Right forelimb (tissue), 1 donor: ENCODE measurements at regions not wholly inside any gene's neighbourhood (a gene's known extent, or its start where the extent isn't known, plus 50 kb on each side); places are given as distances from the start of the nearest gene placed in this dataset.

ENCODE experiments used
- DNase-seq: peaks from one replicate; pipeline ENCODE4 v3.0.0-alpha.2; 2018

- no peak for DNase-seq
Measured at GRCh38 chr6:40973304-40973703, 65.7 kb downstream of the UNC5CL start.

- no peak for DNase-seq
Measured at GRCh38 chr6:40972814-40973213, 66.2 kb downstream of the UNC5CL start.

GRCh38 chr6:40972190-40972589, 66.8 kb downstream of the UNC5CL start:
- no peak for DNase-seq

DNA sequence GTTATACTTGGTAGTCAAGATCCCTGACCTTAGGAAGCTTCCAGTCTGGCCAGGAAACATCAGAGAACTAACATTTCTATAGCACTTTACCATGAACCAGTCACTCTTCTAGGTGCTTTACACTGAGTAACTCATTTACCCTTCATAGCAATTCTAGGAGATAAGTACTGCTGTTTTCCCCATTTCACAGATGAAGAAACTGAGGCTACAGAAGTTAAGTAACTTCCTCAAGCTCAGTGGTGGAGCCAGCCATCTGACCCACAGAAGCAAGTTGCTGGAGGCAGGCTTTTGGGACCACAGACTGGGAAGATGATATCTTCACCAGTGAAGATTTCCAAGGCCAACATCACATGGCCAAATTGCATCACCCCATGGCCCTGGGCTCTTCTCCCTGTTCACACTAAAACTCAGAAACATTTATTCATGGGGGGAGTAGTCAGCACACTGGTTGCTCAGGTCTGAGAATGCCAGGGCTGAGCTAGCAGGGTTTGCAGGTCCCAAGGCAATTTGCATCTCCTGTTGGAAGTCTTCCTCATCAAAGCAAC, 70.3 kb downstream of the UNC5CL start:
- no peak for DNase-seq

GRCh38 chr6:40966860-40967259, 72.2 kb downstream of the UNC5CL start:
- no peak for DNase-seq

DNA sequence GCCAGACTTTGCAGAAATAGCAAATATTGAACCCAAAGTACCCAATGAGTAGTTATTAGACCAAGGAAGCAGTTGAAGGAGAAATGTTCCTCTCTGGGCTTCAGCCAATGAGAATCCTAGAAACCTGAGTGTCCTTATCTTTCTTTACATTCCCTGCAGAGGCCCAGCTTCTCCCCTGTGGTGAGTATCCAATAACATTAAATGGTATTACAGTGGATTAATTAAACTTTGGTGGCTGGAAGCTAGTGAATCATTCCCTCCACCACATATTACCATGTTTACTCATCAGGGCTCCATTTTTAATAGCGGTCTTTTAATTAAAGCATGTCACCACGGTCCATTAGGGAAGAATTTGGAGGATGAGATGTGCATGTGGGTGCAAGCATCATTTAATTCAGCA, 74.0 kb downstream of the UNC5CL start:
- DNase-seq, result no peak

DNA sequence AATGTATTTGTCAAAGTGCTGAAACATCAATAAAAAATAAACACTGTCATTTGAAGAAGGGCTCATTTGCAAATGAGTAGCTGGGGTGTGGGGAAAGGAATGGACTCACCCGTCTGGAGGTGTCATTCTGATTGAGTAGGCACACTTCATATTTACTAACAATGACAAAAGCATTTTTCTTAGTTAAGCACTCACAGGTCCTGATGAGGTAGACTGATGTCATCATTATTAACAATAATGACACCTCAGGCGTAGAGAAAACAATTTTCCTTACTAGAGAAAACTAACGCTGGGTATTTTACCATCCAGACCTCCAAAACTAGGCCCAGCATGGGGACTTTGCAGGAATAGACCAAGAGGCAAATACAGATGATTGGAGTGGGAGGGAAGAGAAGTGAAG, 76.0 kb downstream of the UNC5CL start:
- DNase-seq, result no peak

DNA sequence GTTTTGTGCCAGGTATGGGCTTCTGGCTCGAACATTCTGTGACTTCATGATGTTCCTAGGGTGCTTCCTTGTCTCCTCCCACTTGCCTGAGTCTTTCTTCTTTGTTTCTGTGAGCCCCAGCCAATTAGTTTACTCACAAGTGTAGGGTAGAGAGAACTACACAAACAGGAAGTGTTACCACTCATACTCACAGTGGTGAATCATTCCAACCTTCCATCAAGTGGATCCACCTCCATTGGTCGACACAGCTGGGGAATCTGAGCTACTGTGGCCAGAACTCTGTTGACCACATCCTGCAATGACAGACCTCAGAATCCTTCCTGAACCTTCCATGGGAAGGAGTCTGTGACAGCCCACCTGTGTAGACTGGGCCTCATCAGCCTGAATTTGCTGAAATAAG, 76.8 kb downstream of the UNC5CL start:
- DNase-seq, result no peak

GRCh38 chr6:40961831-40962230, 77.2 kb downstream of the UNC5CL start:
- DNase-seq, result no peak

- DNase-seq, result no peak
Measured at GRCh38 chr6:40960742-40961430, 78.1 kb downstream of the UNC5CL start.

GRCh38 chr6:40959781-40960327, 79.2 kb downstream of the UNC5CL start:
- DNase-seq, result no peak

GRCh38 chr6:40958738-40959137, 80.3 kb downstream of the UNC5CL start:
- DNase-seq, result no peak

DNA sequence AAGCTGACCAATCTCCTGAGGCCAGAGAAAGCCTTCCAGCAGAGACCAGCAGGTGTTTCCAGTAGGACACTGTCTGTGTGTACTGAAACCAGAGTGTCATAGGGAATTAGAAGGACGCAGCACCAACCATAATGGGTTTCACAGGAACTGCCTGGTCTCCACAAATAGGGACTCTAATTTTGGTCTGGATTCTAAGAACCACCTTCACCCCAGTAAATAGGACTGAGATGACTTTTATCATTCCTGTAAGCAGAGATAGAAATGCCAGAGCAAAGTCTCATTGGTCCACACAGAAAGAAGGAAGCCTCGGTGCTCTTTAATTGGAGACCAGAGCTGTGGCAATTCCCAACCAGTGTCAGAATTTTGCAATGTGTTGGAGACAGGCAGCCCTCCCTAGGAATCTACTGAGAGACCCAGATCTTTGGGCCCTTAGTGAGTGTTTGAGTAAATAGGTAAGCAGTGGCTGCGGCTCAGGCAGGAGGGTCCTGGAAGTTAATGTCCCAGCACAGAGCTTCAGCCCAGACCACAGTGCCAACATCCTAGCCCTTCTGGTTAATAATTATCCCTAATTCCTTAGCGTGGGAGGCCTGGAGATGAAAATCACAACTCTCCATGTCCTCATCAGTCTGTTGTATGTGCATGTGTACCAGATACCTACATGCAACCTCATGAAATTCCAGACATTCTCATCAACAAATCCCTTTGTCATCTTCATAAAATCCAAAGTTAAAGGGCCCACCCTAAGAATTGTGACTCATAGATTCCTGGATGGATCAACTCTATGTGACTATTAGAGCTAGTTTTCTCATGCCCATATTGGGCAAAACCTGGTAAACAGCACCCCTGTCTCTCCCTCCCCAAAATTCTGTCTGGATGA, 81.2 kb downstream of the UNC5CL start:
- no peak for DNase-seq

DNA sequence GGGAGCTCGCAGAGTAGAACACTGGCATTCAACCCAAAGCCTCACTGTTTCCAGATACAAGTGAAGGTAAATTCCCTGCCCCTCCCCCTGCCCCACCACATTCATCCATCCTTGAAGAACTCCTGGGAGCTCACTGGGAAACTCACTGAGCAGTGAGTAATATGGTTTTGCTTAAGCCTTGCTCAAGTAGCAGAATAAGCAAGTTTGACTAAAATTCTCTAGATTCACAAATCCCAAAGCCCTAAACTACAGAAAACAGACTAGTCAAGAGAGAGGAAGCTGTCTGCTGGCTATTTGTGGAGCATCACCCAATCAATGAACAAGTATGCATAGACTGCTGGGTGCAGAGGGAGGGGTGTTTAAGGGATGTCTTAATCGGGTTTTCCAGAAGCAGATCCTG, 82.1 kb downstream of the UNC5CL start:
- no peak for DNase-seq

DNA sequence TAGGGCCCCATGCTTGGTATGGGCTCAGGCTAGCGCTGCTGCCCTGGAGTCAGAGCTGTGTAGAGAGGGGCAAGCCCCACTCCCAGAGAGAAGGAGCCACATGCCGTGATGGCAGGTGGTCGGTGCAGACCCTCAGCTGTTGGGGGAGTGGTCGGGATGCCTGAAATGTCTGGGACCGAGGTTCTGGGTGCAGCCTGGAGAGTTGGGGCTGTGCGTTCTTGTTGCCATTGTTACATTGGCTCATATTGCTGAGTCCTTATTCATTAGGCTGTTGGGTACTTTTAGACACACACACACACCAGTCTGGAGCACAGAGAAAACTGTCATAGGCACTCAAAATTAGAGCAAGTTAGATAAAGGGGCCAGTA, 83.9 kb downstream of the UNC5CL start:
- DNase-seq, result no peak

DNA sequence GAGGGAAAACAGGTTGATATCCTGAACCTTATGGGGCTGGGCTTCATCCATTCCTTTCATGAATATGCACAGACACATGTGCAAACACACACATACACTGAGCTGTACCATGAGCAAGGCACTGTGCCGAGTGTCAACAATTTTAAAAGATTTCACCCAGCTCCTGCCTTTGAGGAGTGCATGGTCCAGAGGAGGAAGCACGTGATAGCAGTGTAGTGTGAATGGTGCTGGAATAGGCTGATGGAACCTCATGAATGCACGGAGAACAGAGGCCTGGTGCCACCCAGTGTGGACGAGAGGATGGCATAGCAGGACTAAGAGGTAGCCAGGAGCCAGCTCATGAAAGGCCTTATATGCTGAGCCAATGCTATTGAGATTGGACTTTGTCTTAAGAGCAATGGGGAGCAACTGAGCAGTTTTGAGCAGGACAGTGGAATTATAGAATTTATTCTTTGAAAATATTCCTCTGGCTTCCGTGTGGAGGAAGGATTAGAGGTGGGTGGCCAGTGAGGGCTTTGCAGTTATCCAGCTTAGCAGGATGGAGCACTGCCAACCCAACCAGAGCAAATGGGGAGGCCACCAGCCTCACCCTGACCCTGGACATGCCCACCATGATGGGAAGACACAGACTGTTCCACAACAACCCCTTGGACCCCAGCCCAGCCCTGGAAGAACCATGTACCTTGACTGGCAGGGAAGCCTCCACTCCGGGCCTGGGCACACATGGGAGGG, 84.4 kb downstream of the UNC5CL start:
- no peak for DNase-seq

GRCh38 chr6:40953486-40953885, 85.5 kb downstream of the UNC5CL start:
- DNase-seq, result no peak

- DNase-seq, result no peak
Measured at GRCh38 chr6:40950986-40951698, 87.9 kb downstream of the UNC5CL start.

DNA sequence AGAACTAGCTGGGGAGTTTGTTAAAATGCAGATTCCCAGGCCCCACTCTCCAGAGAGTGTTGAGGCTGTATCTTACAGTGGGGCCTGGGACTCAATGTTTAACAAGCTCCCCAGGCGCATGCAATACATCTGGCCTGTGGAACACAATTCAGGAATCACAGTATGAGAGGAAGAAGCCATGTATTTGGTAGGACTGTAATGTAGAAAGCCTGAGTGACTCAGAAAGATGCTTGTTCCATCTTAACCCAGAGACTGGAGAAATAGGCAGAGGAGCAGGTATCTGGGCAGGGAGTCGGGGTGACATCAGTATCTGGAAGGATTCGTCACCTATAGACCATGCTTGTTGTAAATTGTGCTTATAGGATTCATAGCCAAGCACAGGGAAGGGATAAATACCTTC, 90.5 kb downstream of the UNC5CL start:
- DNase-seq, result no peak

GRCh38 chr6:40947876-40948526, 91.0 kb downstream of the UNC5CL start:
- DNase-seq, result no peak

GRCh38 chr6:40946738-40947301, 92.2 kb downstream of the UNC5CL start:
- no peak for DNase-seq

DNA sequence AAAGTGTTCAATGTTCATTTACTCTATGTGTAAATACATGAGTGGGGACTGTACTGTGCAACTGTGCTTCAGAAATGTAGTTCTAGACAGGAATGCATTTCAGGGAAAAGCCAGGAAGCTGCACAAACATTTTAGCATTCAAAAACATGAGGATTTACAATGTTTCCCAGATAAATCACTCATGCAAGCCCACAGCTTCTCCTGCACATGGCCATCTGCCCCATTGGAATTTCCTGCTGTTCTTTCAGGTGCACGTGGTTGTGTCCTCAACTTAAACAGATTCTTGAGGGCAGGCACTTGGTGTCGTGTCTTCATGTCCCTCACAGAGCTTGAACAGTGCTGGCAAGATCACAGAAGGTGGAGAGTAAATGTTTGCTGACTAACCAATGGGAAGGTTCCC, 101.5 kb downstream of the UNC5CL start:
- DNase-seq, result no peak
